Cardiac muscle cell (in vitro differentiated cells and primary cell): ENCODE measurements at regions not wholly inside any gene's neighbourhood (a gene's known extent, or its start where the extent isn't known, plus 50 kb on each side); places are given as distances from the start of the nearest gene placed in this dataset.

Source experiments
- DNase-seq, 2 donors: peaks; one replicate each; pipeline versions ENCODE4 v3.0.0 to v3.0.0-alpha.2; 2010 to 2017; ENCODE audit warnings: low read depth in 1 of 2, low spot score in 1 of 2
- H3K27ac ChIP-seq: fragments of 200-600 bp; sonication (generic); 2 replicates; pipeline ENCODE4 v1.5.1; 2016
- H3K27me3 ChIP-seq: fragments of 200-600 bp; sonication (generic); 2 replicates; pipeline ENCODE4 v1.6.0; 2016; ENCODE audit warnings: control low read depth
- H3K36me3 ChIP-seq: fragments of 200-600 bp; sonication (generic); 2 replicates; pipeline ENCODE4 v1.5.1; 2016; ENCODE audit warnings: control low read depth
- H3K4me1 ChIP-seq: fragments of 200-600 bp; sonication (generic); 2 replicates; pipeline ENCODE4 v1.8.1; 2017; ENCODE audit warnings: low read depth, mild to moderate bottlenecking, mixed run types
- H3K4me3 ChIP-seq: fragments of 200-600 bp; sonication (generic); 2 replicates; pipeline ENCODE4 v1.5.1; 2016; ENCODE audit warnings: mild to moderate bottlenecking
- H3K9me3 ChIP-seq: fragments of 200-600 bp; sonication (generic); 2 replicates; pipeline ENCODE4 v1.5.1; 2017; ENCODE audit warnings: low read depth, mild to moderate bottlenecking, control low read depth
- CTCF ChIP-seq: IDR thresholded peaks from 2 replicates; pipeline ENCODE4 v1.5.1; 2012; ENCODE audit warnings: low read depth, mild to moderate bottlenecking, low read length

- Histone ChIP-seq H3K4me1 (no peaks in the 10 kb centered on the region), H3K27ac (no peak overlapping the region), H3K9me3 (no peaks in the 10 kb centered on the region), H3K36me3 (no peaks in the 10 kb centered on the region), H3K27me3 (no peaks in the 10 kb centered on the region), H3K4me3 (no peak overlapping the region)
- no peak for TF ChIP-seq CTCF
- no peak for DNase-seq
Observed at GRCh38 chr9:31715250-31715649, 669.2 kb upstream of the ACO1 start.

- Histone ChIP-seq H3K4me3 (no peak overlapping the region), H3K27ac (no peak overlapping the region)
- TF ChIP-seq CTCF, result no peak
Observed at GRCh38 chr9:31719262-31719661, 665.2 kb upstream of the ACO1 start.

GRCh38 chr9:31730398-31730797, 654.0 kb upstream of the ACO1 start:
- no peaks in the 10 kb centered on the region for H3K36me3 ChIP-seq
- H3K4me1 ChIP-seq, result no peaks in the 10 kb centered on the region
- no peak overlapping the region for H3K4me3 ChIP-seq
- no peaks in the 10 kb centered on the region for H3K9me3 ChIP-seq
- no peak overlapping the region for H3K27ac ChIP-seq
- H3K27me3 ChIP-seq, result no peaks in the 10 kb centered on the region
- TF ChIP-seq CTCF, result no peak
- no peak for DNase-seq

More at GRCh38 chr9:31719262-31719661, 665.2 kb upstream of the ACO1 start:
- Histone ChIP-seq H3K36me3 (no peaks in the 10 kb centered on the region), H3K4me1 (no peaks in the 10 kb centered on the region), H3K9me3 (no peaks in the 10 kb centered on the region), H3K27me3 (no peaks in the 10 kb centered on the region)
- DNase-seq, result no peak

GRCh38 chr9:31733166-31733565, 651.3 kb upstream of the ACO1 start:
- TF ChIP-seq CTCF, result no peak
- no peaks in the 10 kb centered on the region for H3K36me3 ChIP-seq
- no peak overlapping the region for H3K27ac ChIP-seq
- H3K4me3 ChIP-seq, result no peak overlapping the region
- no peaks in the 10 kb centered on the region for H3K4me1 ChIP-seq
- H3K27me3 ChIP-seq, result no peaks in the 10 kb centered on the region
- no peaks in the 10 kb centered on the region for H3K9me3 ChIP-seq
- no peak for DNase-seq

- DNase-seq, result no peak
- Histone ChIP-seq H3K4me1 (no peaks in the 10 kb centered on the region), H3K27me3 (no peaks in the 10 kb centered on the region), H3K27ac (no peak overlapping the region), H3K36me3 (no peaks in the 10 kb centered on the region), H3K9me3 (no peaks in the 10 kb centered on the region), H3K4me3 (no peak overlapping the region)
- no peak for TF ChIP-seq CTCF
Observed at GRCh38 chr9:31736581-31737179, 647.8 kb upstream of the ACO1 start.
